Suppressor macrophage treated with lipopolysaccharide for 4 hours (primary cell): ENCODE measurements at regions not wholly inside any gene's neighbourhood (a gene's known extent, or its start where the extent isn't known, plus 50 kb on each side); places are given as distances from the start of the nearest gene placed in this dataset.

Experiments used
- DNase-seq: peaks from one replicate; pipeline ENCODE4 v3.0.0-alpha.2; 2020

DNA sequence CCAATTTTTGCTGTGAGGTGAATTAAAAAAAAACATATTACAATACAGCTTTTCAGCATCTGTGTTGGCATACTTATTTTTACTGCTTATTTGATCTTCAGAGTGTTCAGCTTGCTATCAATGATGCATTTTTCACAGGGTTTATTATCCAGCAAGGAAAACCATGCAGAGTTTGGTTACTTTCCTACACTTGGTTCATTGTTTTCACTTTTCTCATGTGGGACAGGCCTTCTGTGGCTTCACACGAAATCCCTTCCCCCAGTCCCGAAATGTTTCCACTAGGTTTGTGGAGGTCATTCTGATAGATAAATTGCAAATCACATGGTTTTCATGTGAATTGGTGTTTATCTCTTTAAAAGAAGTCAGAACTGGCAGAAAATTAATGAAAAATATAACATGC is 205.8 kb downstream of the SPCS3 start:
- no peak for DNase-seq

- DNase-seq: no peak
Observed at GRCh38 chr4:176526704-176527103, 206.9 kb downstream of the SPCS3 start.

DNA sequence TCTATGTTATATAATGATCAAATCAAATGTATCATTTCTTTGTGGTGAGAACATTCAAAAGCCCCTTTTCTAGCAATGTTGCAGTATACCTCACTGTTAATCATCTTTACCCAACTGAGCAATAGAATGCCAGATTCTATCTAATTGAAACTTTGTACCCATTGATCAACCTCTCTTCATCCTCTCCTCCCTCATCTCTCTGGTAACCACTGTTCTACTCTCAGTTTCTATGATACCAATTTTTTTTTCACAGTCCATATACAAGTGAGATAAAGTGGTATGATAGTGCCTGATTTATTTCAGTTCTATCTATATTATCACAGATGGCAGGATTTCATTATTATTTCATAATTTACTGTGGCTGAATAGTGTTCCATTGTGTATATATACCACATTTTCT is 209.8 kb downstream of the SPCS3 start:
- no peak for DNase-seq

DNA sequence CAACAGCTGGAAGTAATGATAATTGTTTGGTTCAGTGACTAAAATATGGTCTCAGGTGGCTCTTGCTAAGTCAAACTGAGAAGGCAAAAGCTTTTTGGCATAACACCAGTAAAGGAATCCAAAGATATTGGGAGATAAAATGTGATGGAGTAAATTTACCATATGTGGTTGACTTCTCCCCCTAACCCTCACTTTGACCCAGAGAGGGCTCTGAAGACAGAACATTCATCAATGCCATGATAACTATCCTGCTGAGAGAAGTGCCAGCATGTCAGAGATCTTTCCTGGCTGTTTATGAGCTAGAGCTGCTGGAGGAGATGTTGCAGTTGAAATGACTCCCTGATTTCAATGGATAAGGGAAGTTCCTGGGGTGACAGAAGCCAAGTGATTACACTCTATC is 213.4 kb downstream of the SPCS3 start:
- no peak for DNase-seq

GRCh38 chr4:176534566-176534965 is 214.8 kb downstream of the SPCS3 start:
- no peak for DNase-seq

DNA sequence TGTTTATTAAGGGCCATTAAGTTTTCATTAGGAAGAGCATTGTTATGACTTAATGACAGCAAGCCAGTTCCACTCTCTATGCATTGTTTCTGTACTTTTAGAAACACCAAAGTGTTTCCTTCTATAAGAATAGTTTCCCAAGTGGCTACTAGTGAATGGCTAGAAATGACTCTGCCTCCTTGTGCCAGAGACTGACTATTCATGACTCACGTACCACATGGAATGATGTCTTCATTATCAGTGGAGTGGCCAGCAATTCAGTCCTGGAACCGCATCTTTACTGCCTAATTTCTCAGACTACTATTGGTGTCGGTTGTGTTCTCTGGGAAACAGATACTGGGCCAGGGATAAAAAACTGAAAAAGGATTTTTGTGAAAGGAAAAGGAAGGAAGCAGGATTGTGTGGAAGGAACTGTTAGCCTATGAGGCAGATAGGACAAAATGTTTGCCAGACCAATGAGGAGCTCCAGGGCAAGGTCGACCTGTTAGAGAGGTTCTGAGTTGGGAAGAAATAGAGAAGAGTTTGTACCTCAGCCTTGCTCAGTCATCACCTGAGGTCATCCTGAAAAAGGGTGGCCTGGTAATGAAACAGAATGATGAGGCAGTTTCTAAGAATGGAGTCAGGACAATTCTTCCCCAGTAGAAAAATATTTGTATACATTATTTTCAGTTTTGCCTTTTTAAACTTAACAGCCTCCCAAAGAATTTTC is 218.6 kb downstream of the SPCS3 start:
- DNase-seq: peak; percentile 0

DNA sequence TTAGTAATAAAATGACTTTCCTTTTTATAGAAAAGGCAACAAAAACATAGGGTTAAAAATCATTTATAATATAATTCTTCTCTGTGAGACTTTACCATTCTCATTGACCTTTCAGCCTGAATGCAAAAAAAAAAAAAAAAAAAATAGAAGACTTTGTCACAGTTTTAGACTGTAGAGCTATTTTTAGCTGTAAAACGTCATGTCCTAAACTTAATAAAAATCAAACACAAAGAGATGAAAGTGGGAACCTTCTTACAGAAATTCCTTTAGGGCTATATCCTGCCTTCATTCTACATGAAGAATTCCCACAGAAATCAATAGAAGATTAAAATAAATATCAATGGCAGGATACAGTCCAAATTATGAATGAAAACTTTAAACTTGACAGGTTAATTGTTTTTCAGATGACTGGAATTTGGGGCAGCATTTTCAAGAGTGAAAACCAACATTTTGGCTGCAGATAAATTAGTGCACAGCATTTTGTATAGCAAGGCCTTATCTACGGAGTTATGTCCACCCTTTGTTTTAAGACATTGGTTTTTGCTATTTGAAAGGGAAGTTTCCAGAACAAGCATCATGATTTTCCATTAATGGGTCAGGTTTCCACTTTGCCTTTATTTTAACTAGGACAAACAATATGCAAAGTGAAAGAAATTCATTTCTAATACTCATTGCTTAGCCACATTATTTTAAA is 219.5 kb downstream of the SPCS3 start:
- DNase-seq: no peak

- DNase-seq: no peak
Observed at GRCh38 chr4:176539785-176540175, 220.0 kb downstream of the SPCS3 start.

GRCh38 chr4:176540814-176541213 is 221.0 kb downstream of the SPCS3 start:
- no peak for DNase-seq

DNA sequence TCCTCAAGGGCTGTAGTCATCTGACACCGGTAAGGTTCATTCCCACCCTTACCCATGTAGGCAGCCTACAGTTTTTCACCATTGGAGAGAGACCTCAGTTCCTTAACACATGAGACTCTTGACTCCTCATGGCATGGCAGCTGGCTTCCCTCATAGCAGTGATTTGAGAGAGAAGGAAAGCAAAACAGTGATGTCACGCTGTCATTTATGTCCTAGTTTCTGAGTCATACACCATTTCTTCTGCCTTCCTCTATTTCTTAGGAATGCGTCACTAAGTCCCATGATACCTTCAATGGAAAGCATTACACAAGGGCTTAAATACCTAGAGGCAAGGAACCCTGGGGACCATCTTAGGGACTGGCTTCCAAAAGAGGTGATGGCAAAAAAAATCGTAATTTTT is 226.1 kb downstream of the SPCS3 start:
- DNase-seq: peak; percentile 13

- DNase-seq: no peak
Observed at GRCh38 chr4:176546975-176547374, 227.2 kb downstream of the SPCS3 start.

DNA sequence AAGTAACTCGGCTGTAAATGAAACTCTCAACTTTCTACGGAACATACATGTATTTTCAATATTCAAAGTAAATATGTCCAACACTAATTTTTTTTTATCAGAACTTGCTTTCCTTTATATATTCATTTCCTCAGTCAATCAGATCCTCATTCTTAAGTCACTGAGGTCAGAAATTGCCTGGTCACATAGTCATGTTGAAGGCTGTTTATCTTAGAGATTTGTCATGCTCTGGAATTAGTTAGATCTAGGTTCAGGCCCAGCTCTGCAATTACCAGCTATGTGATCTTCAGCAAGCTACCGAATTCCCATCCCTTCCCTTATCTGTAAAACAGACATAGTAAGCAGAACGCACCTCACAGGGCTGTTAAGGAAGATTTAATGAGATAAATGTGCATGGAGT is 228.8 kb downstream of the SPCS3 start:
- no peak for DNase-seq

DNA sequence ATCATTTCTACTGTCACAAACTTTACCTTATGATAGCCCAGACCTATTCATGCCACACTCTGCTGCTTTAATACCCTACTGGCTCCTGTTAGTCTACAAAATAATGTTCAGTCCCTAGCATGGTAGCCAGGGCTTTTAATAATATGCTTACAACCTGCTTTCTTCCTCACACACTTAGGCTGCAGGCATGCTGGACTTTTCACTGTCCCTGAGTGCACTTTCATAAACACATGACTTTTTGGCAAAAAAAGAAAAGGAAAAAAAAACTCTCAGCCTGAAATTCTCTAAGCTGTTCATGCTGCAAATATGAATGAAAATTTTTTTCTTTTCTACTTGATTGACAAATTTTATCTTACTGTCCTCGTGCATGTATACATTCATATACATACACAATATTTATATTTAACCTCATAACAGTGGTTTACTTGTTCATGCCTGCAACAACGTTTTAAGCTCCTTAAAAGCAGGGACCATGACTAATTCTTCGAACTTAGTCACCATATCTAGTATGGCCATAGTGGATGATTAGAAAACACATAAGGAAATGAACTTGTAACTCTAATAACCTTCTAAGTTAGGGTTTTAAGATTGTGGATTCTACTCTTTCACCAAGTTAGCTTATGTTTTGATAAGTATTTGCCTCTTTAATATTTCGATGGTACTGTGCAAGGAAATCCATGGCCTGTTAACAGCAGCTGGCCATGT is 229.5 kb downstream of the SPCS3 start:
- no peak for DNase-seq

- no peak for DNase-seq
Observed at GRCh38 chr4:176558661-176559060, 234.1 kb downstream of the VEGFC start.

DNA sequence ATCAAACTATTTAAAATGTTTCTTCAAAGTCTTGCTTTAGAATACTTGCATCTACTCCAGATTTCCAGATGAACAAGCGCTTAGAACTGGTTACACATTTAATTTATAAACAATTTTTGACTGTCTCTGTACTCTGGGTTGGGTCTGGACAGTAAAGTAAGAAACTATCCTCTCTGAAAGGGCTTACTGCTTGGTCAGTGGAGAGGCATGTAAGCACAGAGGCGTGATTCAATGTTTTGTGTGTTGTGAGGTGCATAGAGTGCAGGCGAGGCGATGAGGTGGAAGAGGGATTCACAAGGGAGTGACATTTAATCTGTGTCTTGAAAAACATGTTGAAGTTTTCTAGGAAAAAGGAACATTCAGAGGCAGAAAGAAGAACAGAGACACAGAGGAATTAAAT is 231.4 kb downstream of the VEGFC start:
- no peak for DNase-seq

GRCh38 chr4:176563591-176563990 is 229.1 kb downstream of the VEGFC start:
- no peak for DNase-seq

DNA sequence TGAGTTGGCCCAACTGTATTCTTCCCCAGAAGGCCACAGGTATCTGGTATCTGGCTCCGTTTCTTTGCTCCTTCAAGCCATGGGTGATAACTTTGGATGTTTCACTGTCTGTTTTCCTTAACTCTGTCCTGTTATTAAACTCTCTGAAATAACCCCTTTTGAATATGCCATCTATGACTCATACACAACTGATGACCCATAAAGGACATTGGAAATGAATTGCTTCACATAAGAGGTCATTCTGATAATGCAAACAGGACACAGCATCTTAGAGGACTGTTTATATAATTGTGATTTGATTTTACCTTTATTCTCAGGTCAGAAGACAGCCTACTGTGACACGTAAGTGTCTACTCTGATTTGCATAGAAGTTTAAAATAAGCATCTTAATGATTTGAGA is 227.7 kb downstream of the VEGFC start:
- no peak for DNase-seq

DNA sequence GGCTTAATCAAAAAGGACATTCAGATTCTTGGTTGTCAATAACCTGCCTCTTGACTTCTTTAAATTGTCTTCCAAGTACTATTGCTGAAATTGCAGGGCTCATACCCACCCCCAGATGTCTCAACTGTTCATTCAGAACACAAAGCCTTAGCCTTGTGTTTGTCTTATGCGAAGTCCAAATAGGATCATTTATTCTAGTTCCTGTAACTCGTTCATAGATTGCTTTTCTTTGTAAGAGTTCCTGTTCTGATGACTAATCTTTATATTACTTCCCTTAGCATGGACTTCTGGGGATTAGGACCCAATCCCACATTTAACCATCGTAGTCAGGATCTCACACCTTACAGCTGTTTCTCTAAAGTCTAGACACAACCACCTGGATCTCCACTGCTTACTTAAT is 226.0 kb downstream of the VEGFC start:
- no peak for DNase-seq

GRCh38 chr4:176568238-176568637 is 224.5 kb downstream of the VEGFC start:
- DNase-seq: no peak

- DNase-seq: no peak
Observed at GRCh38 chr4:176569301-176569700, 223.4 kb downstream of the VEGFC start.

- no peak for DNase-seq
Observed at GRCh38 chr4:176571206-176571605, 221.5 kb downstream of the VEGFC start.

GRCh38 chr4:176575141-176575730 is 217.5 kb downstream of the VEGFC start:
- no peak for DNase-seq

DNA sequence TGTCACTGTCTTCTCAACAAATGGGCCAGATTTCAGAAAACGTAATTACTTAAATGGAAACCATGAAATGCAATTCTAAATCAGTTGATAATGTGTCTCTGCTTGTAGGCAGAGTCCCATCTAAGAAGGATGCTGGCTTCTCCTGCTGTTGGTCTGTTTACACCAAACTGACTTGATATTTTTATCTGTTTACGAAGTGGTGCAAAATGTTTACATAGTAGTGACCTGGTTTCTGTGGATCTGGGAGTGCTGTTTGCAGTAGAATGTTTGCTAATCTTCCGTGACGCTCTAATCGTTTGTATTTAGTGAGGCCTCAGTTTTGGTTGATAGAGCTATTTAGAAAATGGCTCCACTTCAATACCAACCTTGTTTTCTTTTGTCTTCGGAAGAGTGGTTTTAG is 213.5 kb downstream of the VEGFC start:
- DNase-seq: no peak

DNA sequence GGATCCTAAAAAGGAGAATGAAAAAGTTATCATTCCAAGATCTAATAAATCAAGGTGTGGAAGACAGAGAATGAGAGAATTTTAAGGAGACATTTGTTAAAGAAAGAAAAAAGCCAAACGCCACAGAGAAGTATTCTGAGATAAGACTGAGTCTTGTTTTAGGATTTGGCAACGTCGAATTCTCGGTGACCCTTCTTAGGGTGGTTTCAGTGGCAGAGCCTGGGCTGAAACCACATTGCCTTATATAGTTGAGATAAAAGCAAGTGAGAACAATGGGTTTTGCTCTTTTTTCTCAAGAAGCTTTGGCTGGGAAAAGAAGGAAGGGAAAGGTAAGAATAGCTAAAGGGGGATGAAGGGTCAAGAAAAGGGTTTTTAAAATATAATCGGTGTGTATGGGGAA is 209.4 kb downstream of the VEGFC start:
- no peak for DNase-seq
